ENCODE measurements at regions not wholly inside any gene's neighbourhood (a gene's known extent, or its start where the extent isn't known, plus 50 kb on each side); places are given as distances from the start of the nearest gene placed in this dataset.

GRCh38 chr7:22934473-22935065 lies 79.4 kb downstream of the HYCC1 start:
- Mint-ChIP-seq H3K4me3 (no peak overlapping the region), H3K4me1 (peaks cover 22% of the 10 kb centered on the region), H3K27me3 (ENCODE audit: insufficient read depth, low read depth, poor library complexity) (no peaks in the 10 kb centered on the region), H3K36me3 (ENCODE audit: low read depth) (peaks cover 11% of the 10 kb centered on the region; the same call in 2 of the 3 replicates), H3K27ac (no peak overlapping the region), H3K9me3 (peaks cover 8% of the 10 kb centered on the region; the same call in 2 of the 3 replicates)
- no peaks in the 10 kb centered on the region for H3K27me3 ChIP-seq (ENCODE audit: insufficient read depth)
- H3K4me1 ChIP-seq (ENCODE audit: insufficient read depth) = peaks cover 32% of the 10 kb centered on the region
- H3K9me2 ChIP-seq (ENCODE audit: insufficient read depth) = no peaks in the 10 kb centered on the region; the same call in 1 of the 2 replicates
- TF ChIP-seq EZH2 (IDR thresholded peaks at IDR 0.05; ENCODE audit: low read depth, unreplicated experiment) = no peak
- no peak for TF ChIP-seq CTCF (conservative IDR thresholded peaks at IDR 0.05; ENCODE audit: low read depth in 2 of 2)
- no peak for TF ChIP-seq JUNB (IDR thresholded peaks at IDR 0.05; ENCODE audit: unreplicated experiment)
- TF ChIP-seq STAT1 (IDR thresholded peaks at IDR 0.05; ENCODE audit: unreplicated experiment) = no peak
- TF ChIP-seq CREB1 (CRISPR knock-in tag; IDR thresholded peaks at IDR 0.05; ENCODE audit: low read depth) = no peak
- TF ChIP-seq NANOG (IDR thresholded peaks at IDR 0.05; ENCODE audit: borderline replicate concordance) = no peak
- no peak for TF ChIP-seq REST (IDR thresholded peaks at IDR 0.05; ENCODE audit: unreplicated experiment)
- TF ChIP-seq ZNF331 (CRISPR knock-in tag; IDR thresholded peaks at IDR 0.05; ENCODE audit: low read depth) = no peak
- TF ChIP-seq POLR2AphosphoS5 (IDR thresholded peaks at IDR 0.05; ENCODE audit: low read depth) = no peak
- no peak for TF ChIP-seq EZH2phosphoT487 (IDR thresholded peaks at IDR 0.05; ENCODE audit: unreplicated experiment)
- no peak for TF ChIP-seq ZNF462 (CRISPR knock-in tag; IDR thresholded peaks at IDR 0.05)
- TF ChIP-seq ZNF114 (CRISPR knock-in tag; IDR thresholded peaks at IDR 0.05) = no peak
- TF ChIP-seq ETS1 (IDR thresholded peaks at IDR 0.05) = no peak
- no peak overlapping the region for H3K4me3 ChIP-seq
- H3F3A ChIP-seq (replicated peaks; ENCODE audit: low read depth) = no peaks in the 10 kb centered on the region
- H4K20me1 ChIP-seq (replicated peaks; ENCODE audit: insufficient read depth) = no peaks in the 10 kb centered on the region
- ATAC-seq (peak; percentile 23; the same call in 1 of the 3 replicates), DNase-seq (ENCODE audit: low spot score) (no peak)
- no peak overlapping the region for H2AFZ ChIP-seq
- H3K27ac ChIP-seq (ENCODE audit: low read depth) = peak overlapping the region; percentile 67
- no peaks in the 10 kb centered on the region for H3K36me3 ChIP-seq (ENCODE audit: insufficient read depth)
- H3K4me2 ChIP-seq = no peak overlapping the region
- no peaks in the 10 kb centered on the region for H3K79me2 ChIP-seq (replicated peaks; ENCODE audit: insufficient read depth)
